Activated CD4-positive, alpha-beta T cell treated with anti-CD3 and anti-CD28 coated beads, Interleukin-2, amount 10 ng/mL, durations not matched to agents 7 days and 5 days (primary cell): ENCODE measurements at regions not wholly inside any gene's neighbourhood (a gene's known extent, or its start where the extent isn't known, plus 50 kb on each side); places are given as distances from the start of the nearest gene placed in this dataset.
"Not testable (repeated sequence)": the region's sequence is repeated elsewhere in the genome, so short reads cannot be mapped to it uniquely, and the experiment has no call there.

Experiments used
- CTCF ChIA-PET: fragments of 350-600 bp; sonication (Branson Sonifier 250); formaldehyde crosslinking; loops from one replicate; lab custom pipeline; 2021; ENCODE audit warnings: antibody characterized with exemption; lab: Charles Lee
- POLR2A ChIA-PET: fragments of 350-600 bp; sonication (Branson Sonifier 250); formaldehyde crosslinking; loops from one replicate; lab custom pipeline; 2021; ENCODE audit warnings: antibody characterized with exemption; lab: Charles Lee
- DNase-seq: peaks from one replicate; pipeline ENCODE4 v3.0.0-alpha.2; 2020
- H3K27ac Mint-ChIP-seq: one replicate; pipeline ENCODE4 v1.8.0; 2021; ENCODE audit warnings: mild to moderate bottlenecking, moderate library complexity, mixed read lengths
- H3K27me3 Mint-ChIP-seq: one replicate; pipeline ENCODE4 v1.8.0; 2021; ENCODE audit warnings: mixed read lengths
- H3K36me3 Mint-ChIP-seq: one replicate; pipeline ENCODE4 v1.8.0; 2021; ENCODE audit warnings: low read depth, mixed read lengths
- H3K4me1 Mint-ChIP-seq: one replicate; pipeline ENCODE4 v1.8.0; 2021; ENCODE audit warnings: mixed read lengths
- H3K4me3 Mint-ChIP-seq: one replicate; pipeline ENCODE4 v1.8.0; 2021; ENCODE audit warnings: mild to moderate bottlenecking, moderate library complexity, mixed read lengths
- H3K9me3 Mint-ChIP-seq: one replicate; pipeline ENCODE4 v1.8.0; 2021; ENCODE audit warnings: mixed read lengths

DNA sequence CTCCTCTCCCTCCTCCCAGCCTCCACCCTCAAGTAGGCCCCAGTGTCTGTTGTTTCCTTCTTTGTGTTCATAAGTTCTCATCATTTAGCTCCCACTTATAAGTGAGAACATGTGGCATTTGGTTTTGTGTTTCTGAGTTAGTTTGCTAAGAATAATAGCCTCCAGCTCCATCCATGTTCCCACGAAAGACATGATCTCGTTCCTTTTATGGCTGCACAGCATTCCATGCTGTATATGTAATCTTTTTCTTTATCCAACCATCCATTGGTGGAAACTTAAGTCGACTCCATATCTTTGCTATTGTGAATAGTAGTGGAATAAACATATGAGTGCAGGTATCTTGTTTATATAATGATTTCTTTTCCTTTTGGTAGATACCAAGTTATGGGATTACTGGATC, 405.0 kb upstream of the RPS6KA3 start:
- H3K4me3 Mint-ChIP-seq, H3K27me3 Mint-ChIP-seq, DNase-seq, POLR2A ChIA-PET, H3K4me1 Mint-ChIP-seq, H3K27ac Mint-ChIP-seq, CTCF ChIA-PET, H3K9me3 Mint-ChIP-seq, H3K36me3 Mint-ChIP-seq: not testable (repeated sequence)

GRCh38 chrX:20670611-20671010, 403.9 kb upstream of the RPS6KA3 start:
- no peaks in the 10 kb centered on the region for H3K9me3 Mint-ChIP-seq
- ChIA-PET POLR2A (no interaction called here), CTCF (no interaction called here)
- no peak for DNase-seq
- H3K27me3 Mint-ChIP-seq: no peaks in the 10 kb centered on the region
- H3K4me1 Mint-ChIP-seq: no peaks in the 10 kb centered on the region
- no peak overlapping the region for H3K27ac Mint-ChIP-seq
- no peaks in the 10 kb centered on the region for H3K36me3 Mint-ChIP-seq
- H3K4me3 Mint-ChIP-seq: no peak overlapping the region

DNA sequence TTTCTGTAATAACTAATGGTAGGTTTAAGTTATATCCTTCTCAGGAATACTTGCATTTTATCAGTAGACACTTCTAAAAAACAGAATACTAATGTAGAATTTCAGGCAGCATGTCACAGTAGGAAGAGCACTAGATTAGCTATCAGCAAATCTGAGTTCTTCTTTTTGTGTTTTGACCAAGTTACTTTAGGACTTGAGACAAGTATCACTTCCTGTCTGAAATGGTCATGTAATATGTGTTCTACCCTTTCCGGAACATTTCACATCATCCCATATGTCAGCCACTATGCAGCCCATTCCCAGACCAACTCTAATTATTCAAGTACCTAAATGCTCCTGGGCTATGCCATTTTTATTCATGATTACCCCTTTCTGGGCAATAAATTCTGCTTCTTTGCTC, 401.8 kb upstream of the RPS6KA3 start:
- Mint-ChIP-seq H3K4me1 (no peaks in the 10 kb centered on the region), H3K36me3 (no peaks in the 10 kb centered on the region)
- CTCF ChIA-PET: no interaction called here

GRCh38 chrX:20666331-20666730, 399.6 kb upstream of the RPS6KA3 start:
- no peaks in the 10 kb centered on the region for H3K4me1 Mint-ChIP-seq
- no peaks in the 10 kb centered on the region for H3K36me3 Mint-ChIP-seq
- no peak overlapping the region for H3K27ac Mint-ChIP-seq
- H3K27me3 Mint-ChIP-seq: no peaks in the 10 kb centered on the region
- DNase-seq: no peak
- ChIA-PET POLR2A (no interaction called here), CTCF (no interaction called here)
- no peak overlapping the region for H3K4me3 Mint-ChIP-seq
- no peaks in the 10 kb centered on the region for H3K9me3 Mint-ChIP-seq

More for the DNA sequence above, 401.8 kb upstream of the RPS6KA3 start:
- no peaks in the 10 kb centered on the region for H3K27me3 Mint-ChIP-seq
- POLR2A ChIA-PET: no interaction called here
- no peak overlapping the region for H3K4me3 Mint-ChIP-seq
- no peak for DNase-seq
- H3K9me3 Mint-ChIP-seq: no peaks in the 10 kb centered on the region
- no peak overlapping the region for H3K27ac Mint-ChIP-seq

DNA sequence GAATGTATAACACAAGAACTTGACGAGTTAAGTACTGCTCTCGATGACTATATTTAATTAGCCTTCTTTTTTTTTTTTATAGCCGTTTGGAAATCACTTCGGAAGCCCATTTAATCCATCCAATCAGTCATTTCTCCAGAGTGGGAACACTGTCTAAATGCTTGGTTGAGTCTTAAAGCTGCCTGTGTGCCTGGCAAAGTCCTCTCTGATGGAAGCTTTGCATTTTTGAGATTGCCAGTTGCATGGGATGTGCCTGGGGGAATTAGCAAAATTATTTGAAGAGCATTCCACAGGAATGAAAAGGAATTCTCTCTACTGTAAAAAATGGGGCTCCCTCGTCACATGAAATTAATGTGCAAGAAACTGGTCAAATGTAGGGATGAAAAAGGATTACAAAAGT, 398.8 kb upstream of the RPS6KA3 start:
- CTCF ChIA-PET: no interaction called here
- Mint-ChIP-seq H3K27me3 (no peaks in the 10 kb centered on the region), H3K4me1 (no peaks in the 10 kb centered on the region), H3K9me3 (no peaks in the 10 kb centered on the region), H3K36me3 (no peaks in the 10 kb centered on the region), H3K27ac (no peak overlapping the region), H3K4me3 (no peak overlapping the region)
- DNase-seq: no peak
- POLR2A ChIA-PET: no interaction called here

GRCh38 chrX:20664774-20665173, 398.1 kb upstream of the RPS6KA3 start:
- no peak overlapping the region for H3K27ac Mint-ChIP-seq
- H3K36me3 Mint-ChIP-seq: no peaks in the 10 kb centered on the region
- ChIA-PET POLR2A (no interaction called here), CTCF (no interaction called here)
- no peaks in the 10 kb centered on the region for H3K4me1 Mint-ChIP-seq
- H3K27me3 Mint-ChIP-seq: no peaks in the 10 kb centered on the region
- DNase-seq: no peak
- no peaks in the 10 kb centered on the region for H3K9me3 Mint-ChIP-seq
- H3K4me3 Mint-ChIP-seq: no peak overlapping the region

DNA sequence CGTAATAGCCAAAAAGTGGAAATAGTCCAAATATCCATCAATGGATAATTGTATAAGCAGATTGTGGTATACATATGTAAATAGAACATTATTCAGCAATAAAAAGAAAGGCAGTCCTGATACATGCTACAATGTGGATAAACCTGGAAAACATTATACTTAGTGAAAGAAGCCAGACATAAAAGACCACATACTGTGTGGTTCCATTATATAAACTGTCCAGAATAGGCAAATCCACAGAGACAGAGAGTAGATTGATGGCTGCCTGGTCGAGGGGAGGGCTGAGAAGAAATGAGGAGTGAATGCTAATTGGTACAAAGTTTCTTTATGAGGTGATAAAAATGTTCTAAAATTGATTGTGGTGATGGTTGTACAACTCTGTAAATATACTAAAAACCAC, 397.4 kb upstream of the RPS6KA3 start:
- no peaks in the 10 kb centered on the region for H3K9me3 Mint-ChIP-seq
- ChIA-PET POLR2A (no interaction called here), CTCF (no interaction called here)

DNA sequence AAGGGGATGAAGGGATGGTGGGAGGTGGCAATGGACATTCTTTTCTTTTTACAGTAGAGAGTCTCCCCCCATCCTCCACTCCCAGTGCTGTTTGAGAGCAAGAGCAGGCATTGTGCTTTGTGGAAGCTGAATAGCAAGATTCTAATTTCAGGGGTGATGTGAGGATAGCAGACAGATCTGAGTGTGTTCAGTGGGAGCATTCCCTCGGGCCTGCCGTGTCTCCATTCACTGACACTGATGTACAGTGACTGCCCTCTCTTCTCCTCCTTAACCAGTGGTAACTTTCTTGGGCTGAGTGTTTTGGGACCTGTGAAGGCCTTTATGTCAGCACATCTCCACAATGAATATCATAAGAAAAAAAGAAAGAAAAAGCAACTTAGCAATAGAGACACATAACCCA, 396.6 kb upstream of the RPS6KA3 start:
- no peak overlapping the region for H3K4me3 Mint-ChIP-seq
- no peak overlapping the region for H3K27ac Mint-ChIP-seq
- H3K36me3 Mint-ChIP-seq: no peaks in the 10 kb centered on the region
- H3K4me1 Mint-ChIP-seq: no peaks in the 10 kb centered on the region
- POLR2A ChIA-PET: no interaction called here
- CTCF ChIA-PET: no interaction called here
- no peak for DNase-seq
- H3K9me3 Mint-ChIP-seq: no peaks in the 10 kb centered on the region
- H3K27me3 Mint-ChIP-seq: no peaks in the 10 kb centered on the region

More for the DNA sequence above, 397.4 kb upstream of the RPS6KA3 start:
- H3K4me1 Mint-ChIP-seq: no peaks in the 10 kb centered on the region
- no peak overlapping the region for H3K4me3 Mint-ChIP-seq
- DNase-seq: no peak
- no peak overlapping the region for H3K27ac Mint-ChIP-seq
- no peaks in the 10 kb centered on the region for H3K27me3 Mint-ChIP-seq
- H3K36me3 Mint-ChIP-seq: no peaks in the 10 kb centered on the region

GRCh38 chrX:20656721-20657120, 390.0 kb upstream of the RPS6KA3 start:
- H3K27me3 Mint-ChIP-seq: no peaks in the 10 kb centered on the region
- no peak overlapping the region for H3K4me3 Mint-ChIP-seq
- DNase-seq: no peak
- ChIA-PET CTCF (no interaction called here), POLR2A (no interaction called here)
- H3K27ac Mint-ChIP-seq: no peak overlapping the region
- H3K4me1 Mint-ChIP-seq: no peaks in the 10 kb centered on the region
- no peaks in the 10 kb centered on the region for H3K36me3 Mint-ChIP-seq
- no peaks in the 10 kb centered on the region for H3K9me3 Mint-ChIP-seq

GRCh38 chrX:20654596-20655106, 387.9 kb upstream of the RPS6KA3 start:
- Mint-ChIP-seq H3K9me3 (no peaks in the 10 kb centered on the region), H3K4me3 (no peak overlapping the region), H3K27ac (no peak overlapping the region), H3K36me3 (no peaks in the 10 kb centered on the region), H3K4me1 (no peaks in the 10 kb centered on the region), H3K27me3 (no peaks in the 10 kb centered on the region)
- ChIA-PET CTCF (no interaction called here), POLR2A (no interaction called here)
- no peak for DNase-seq

GRCh38 chrX:20653070-20653469, 386.4 kb upstream of the RPS6KA3 start:
- DNase-seq: no peak
- no peaks in the 10 kb centered on the region for H3K27me3 Mint-ChIP-seq
- no peaks in the 10 kb centered on the region for H3K9me3 Mint-ChIP-seq
- no peak overlapping the region for H3K4me3 Mint-ChIP-seq
- ChIA-PET CTCF (no interaction called here), POLR2A (no interaction called here)
- no peak overlapping the region for H3K27ac Mint-ChIP-seq
- no peaks in the 10 kb centered on the region for H3K36me3 Mint-ChIP-seq
- no peaks in the 10 kb centered on the region for H3K4me1 Mint-ChIP-seq

DNA sequence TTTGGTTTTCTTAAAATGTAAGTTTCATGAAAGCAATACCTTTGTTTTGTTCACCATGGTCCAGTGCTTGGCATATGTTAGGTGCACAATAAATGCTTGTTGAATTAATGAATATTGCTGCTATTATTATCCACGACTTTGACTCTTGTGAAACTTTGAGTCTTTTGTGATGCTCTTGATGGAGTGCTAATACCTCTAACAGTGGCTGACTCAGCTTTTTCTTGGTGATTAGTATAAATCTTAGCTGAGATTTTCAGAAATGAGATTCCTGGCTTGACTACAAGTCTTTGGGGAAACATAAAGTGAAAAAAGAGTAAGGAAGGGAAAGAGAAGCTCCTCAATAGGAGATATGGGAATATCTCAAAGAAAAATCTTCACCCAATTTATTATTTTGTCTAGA, 375.2 kb upstream of the RPS6KA3 start:
- ChIA-PET POLR2A (no interaction called here), CTCF (no interaction called here)
- no peak overlapping the region for H3K27ac Mint-ChIP-seq
- no peaks in the 10 kb centered on the region for H3K4me1 Mint-ChIP-seq
- DNase-seq: no peak
- H3K27me3 Mint-ChIP-seq: no peaks in the 10 kb centered on the region
- H3K4me3 Mint-ChIP-seq: no peak overlapping the region
- H3K36me3 Mint-ChIP-seq: no peaks in the 10 kb centered on the region
- H3K9me3 Mint-ChIP-seq: no peaks in the 10 kb centered on the region

GRCh38 chrX:20639115-20639514, 372.4 kb upstream of the RPS6KA3 start:
- Mint-ChIP-seq H3K9me3 (no peaks in the 10 kb centered on the region), H3K27me3 (no peaks in the 10 kb centered on the region), H3K36me3 (no peaks in the 10 kb centered on the region), H3K4me3 (no peak overlapping the region), H3K27ac (no peak overlapping the region), H3K4me1 (no peaks in the 10 kb centered on the region)
- DNase-seq: no peak
- POLR2A ChIA-PET: no interaction called here
- CTCF ChIA-PET: no interaction called here

DNA sequence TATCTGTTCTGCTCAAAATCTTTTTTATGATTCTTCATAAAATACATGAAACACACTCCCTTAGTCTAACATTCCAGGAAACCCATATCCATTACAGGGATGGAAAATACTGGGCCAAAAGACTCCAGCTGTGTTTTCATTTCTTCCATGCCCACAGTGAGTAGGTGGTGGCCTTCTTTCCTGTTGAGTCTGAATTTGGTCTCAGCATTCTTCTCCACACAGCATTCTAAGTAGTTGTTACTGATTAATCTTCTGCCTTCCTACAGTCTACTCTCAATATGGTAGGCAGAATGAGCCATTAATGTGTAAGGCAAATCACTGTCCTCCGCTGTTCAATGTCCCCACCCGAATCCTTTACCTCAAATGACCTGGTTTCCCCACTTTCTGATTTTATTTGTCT, 370.6 kb upstream of the RPS6KA3 start:
- CTCF ChIA-PET: no interaction called here
- Mint-ChIP-seq H3K27ac (no peak overlapping the region), H3K4me1 (no peaks in the 10 kb centered on the region), H3K4me3 (no peak overlapping the region), H3K27me3 (no peaks in the 10 kb centered on the region), H3K9me3 (no peaks in the 10 kb centered on the region), H3K36me3 (no peaks in the 10 kb centered on the region)
- POLR2A ChIA-PET: no interaction called here
- no peak for DNase-seq
